ENCODE measurements at regions not wholly inside any gene's neighbourhood (a gene's known extent, or its start where the extent isn't known, plus 50 kb on each side); places are given as distances from the start of the nearest gene placed in this dataset.

- no peak for DNase-seq (ENCODE audit: extremely low spot score)
- ChIA-PET POLR2A (no interaction called here), CTCF (no interaction called here)
- TF ChIP-seq SP1 (IDR thresholded peaks at IDR 0.05) = no peak
- no peak for TF ChIP-seq HDGF (IDR thresholded peaks at IDR 0.05; ENCODE audit: borderline replicate concordance)
Observed at GRCh38 chr9:12441506-12441905, 251.7 kb upstream of the TYRP1 start.

- no peak for TF ChIP-seq HDGF (IDR thresholded peaks at IDR 0.05; ENCODE audit: borderline replicate concordance)
- no peak for TF ChIP-seq ZNF384 (IDR thresholded peaks at IDR 0.05)
- TF ChIP-seq SP1 (IDR thresholded peaks at IDR 0.05) = no peak
- no peak for TF ChIP-seq ELF4 (IDR thresholded peaks at IDR 0.05)
- TF ChIP-seq FOXA1 (IDR thresholded peaks at IDR 0.05) = no peak
- no peak for TF ChIP-seq PKNOX1 (IDR thresholded peaks at IDR 0.05)
- TF ChIP-seq NFRKB (IDR thresholded peaks at IDR 0.05) = no peak
- TF ChIP-seq LEF1 (IDR thresholded peaks at IDR 0.05; ENCODE audit: borderline replicate concordance) = no peak
- TF ChIP-seq ARNT (IDR thresholded peaks at IDR 0.05) = no peak
- ChIA-PET POLR2A (no interaction called here), CTCF (no interaction called here)
- no peak for DNase-seq (ENCODE audit: extremely low spot score)
Observed at GRCh38 chr9:12448246-12448645, 244.9 kb upstream of the TYRP1 start.

GRCh38 chr9:12457237-12457636 lies 235.9 kb upstream of the TYRP1 start:
- DNase-seq (ENCODE audit: extremely low spot score) = no peak
- CTCF ChIA-PET = interaction anchor here (0.6 kb wide), 1 partner anchor 183 kb away, joined by 3 read pairs; no protein-coding TSS in a partner anchor
- no peak for TF ChIP-seq SUZ12 (IDR thresholded peaks at IDR 0.05)
- TF ChIP-seq NFRKB (IDR thresholded peaks at IDR 0.05) = no peak
- no peak for TF ChIP-seq PKNOX1 (IDR thresholded peaks at IDR 0.05)
- TF ChIP-seq BHLHE40 (IDR thresholded peaks at IDR 0.05; ENCODE audit: borderline replicate concordance) = no peak
- no peak for TF ChIP-seq ELF4 (IDR thresholded peaks at IDR 0.05)
- TF ChIP-seq L3MBTL2 (conservative IDR thresholded peaks at IDR 0.05) = no peak
- TF ChIP-seq TARDBP (IDR thresholded peaks at IDR 0.05) = no peak
- TF ChIP-seq HDGF (IDR thresholded peaks at IDR 0.05; ENCODE audit: borderline replicate concordance) = no peak
- no peak for TF ChIP-seq ZNF384 (IDR thresholded peaks at IDR 0.05)
- TF ChIP-seq FOXA1 (IDR thresholded peaks at IDR 0.05) = no peak
- POLR2A ChIA-PET = no interaction called here

GRCh38 chr9:12461763-12462460 lies 231.3 kb upstream of the TYRP1 start:
- DNase-seq (ENCODE audit: extremely low spot score) = no peak
- POLR2A ChIA-PET = no interaction called here
- CTCF ChIA-PET = no interaction called here

GRCh38 chr9:12462861-12463260 lies 230.3 kb upstream of the TYRP1 start:
- POLR2A ChIA-PET = no interaction called here
- no peak for TF ChIP-seq HDGF (IDR thresholded peaks at IDR 0.05; ENCODE audit: borderline replicate concordance)
- no peak for TF ChIP-seq ELF4 (IDR thresholded peaks at IDR 0.05)
- CTCF ChIA-PET = no interaction called here
- DNase-seq (ENCODE audit: extremely low spot score) = no peak

More at GRCh38 chr9:12461763-12462460, 231.3 kb upstream of the TYRP1 start:
- TF ChIP-seq LEF1 (IDR thresholded peaks at IDR 0.05; ENCODE audit: borderline replicate concordance) (no peak), ARNT (IDR thresholded peaks at IDR 0.05) (no peak), FOXK2 (IDR thresholded peaks at IDR 0.05) (no peak), HDGF (IDR thresholded peaks at IDR 0.05; ENCODE audit: borderline replicate concordance) (no peak), L3MBTL2 (conservative IDR thresholded peaks at IDR 0.05) (no peak), ZNF384 (IDR thresholded peaks at IDR 0.05) (no peak)

- DNase-seq (ENCODE audit: extremely low spot score) = no peak
- ChIA-PET CTCF (no interaction called here), POLR2A (no interaction called here)
- TF ChIP-seq ELF4 (IDR thresholded peaks at IDR 0.05) (no peak), FOXA1 (IDR thresholded peaks at IDR 0.05) (no peak), FOXM1 (IDR thresholded peaks at IDR 0.05; ENCODE audit: borderline replicate concordance) (no peak), HDGF (IDR thresholded peaks at IDR 0.05; ENCODE audit: borderline replicate concordance) (no peak), NFRKB (IDR thresholded peaks at IDR 0.05) (no peak), ZNF384 (IDR thresholded peaks at IDR 0.05) (no peak), BHLHE40 (IDR thresholded peaks at IDR 0.05; ENCODE audit: borderline replicate concordance) (no peak), L3MBTL2 (conservative IDR thresholded peaks at IDR 0.05) (no peak), SUZ12 (IDR thresholded peaks at IDR 0.05) (no peak), TARDBP (IDR thresholded peaks at IDR 0.05) (no peak)
Observed at GRCh38 chr9:12463641-12464040, 229.5 kb upstream of the TYRP1 start.

GRCh38 chr9:12464400-12464799 lies 228.8 kb upstream of the TYRP1 start:
- no peak for DNase-seq (ENCODE audit: extremely low spot score)
- no peak for TF ChIP-seq PKNOX1 (IDR thresholded peaks at IDR 0.05)
- no peak for TF ChIP-seq ZNF384 (IDR thresholded peaks at IDR 0.05)
- no peak for TF ChIP-seq LEF1 (IDR thresholded peaks at IDR 0.05; ENCODE audit: borderline replicate concordance)
- POLR2A ChIA-PET = no interaction called here
- CTCF ChIA-PET = interaction anchor here (0.7 kb wide), 1 partner anchor 1629 kb away, joined by 4 read pairs; no protein-coding TSS in a partner anchor
